ENCODE measurements at regions not wholly inside any gene's neighbourhood (a gene's known extent, or its start where the extent isn't known, plus 50 kb on each side); places are given as distances from the start of the nearest gene placed in this dataset.
A peak's percentile ranks its signal among the peaks of the same experiment; 100 is the strongest.

- H3K9me2 ChIP-seq (ENCODE audit: insufficient read depth), result no peaks in the 10 kb centered on the region
- no peak overlapping the region; the same call in 1 of the 2 replicates for H3K4me2 ChIP-seq
- H3K27me3 Mint-ChIP-seq (ENCODE audit: insufficient read depth, low read depth, poor library complexity), result peaks cover 5% of the 10 kb centered on the region
- no peak for ATAC-seq
- no peak overlapping the region for H3K27ac Mint-ChIP-seq
- peak overlapping the region; percentile 32 for H3K27ac ChIP-seq (ENCODE audit: low read depth)
- no peak for DNase-seq (ENCODE audit: low spot score)
- H3K36me3 Mint-ChIP-seq (ENCODE audit: low read depth), result peaks cover 6% of the 10 kb centered on the region; the same call in 1 of the 3 replicates
- no peaks in the 10 kb centered on the region for H4K20me1 ChIP-seq (replicated peaks; ENCODE audit: insufficient read depth)
- TF ChIP-seq ZNF331 (CRISPR knock-in tag; IDR thresholded peaks at IDR 0.05; ENCODE audit: low read depth) (no peak), STAT1 (IDR thresholded peaks at IDR 0.05; ENCODE audit: unreplicated experiment) (no peak), ZNF114 (CRISPR knock-in tag; IDR thresholded peaks at IDR 0.05) (no peak), ETS1 (IDR thresholded peaks at IDR 0.05) (no peak), CTCF (conservative IDR thresholded peaks at IDR 0.05; ENCODE audit: low read depth in 2 of 2) (no peak), REST (IDR thresholded peaks at IDR 0.05; ENCODE audit: unreplicated experiment) (no peak), EZH2 (IDR thresholded peaks at IDR 0.05; ENCODE audit: low read depth, unreplicated experiment) (no peak)
- no peaks in the 10 kb centered on the region for H3K27me3 ChIP-seq (ENCODE audit: insufficient read depth)
- H3K4me1 Mint-ChIP-seq, result peaks cover 20% of the 10 kb centered on the region
- H3K79me2 ChIP-seq (replicated peaks; ENCODE audit: insufficient read depth), result no peaks in the 10 kb centered on the region
- no peak overlapping the region for H3K4me3 Mint-ChIP-seq
- H3K4me3 ChIP-seq, result no peak overlapping the region
- no peaks in the 10 kb centered on the region; the same call in 2 of the 3 replicates for H3K9me3 Mint-ChIP-seq
- H2AFZ ChIP-seq, result no peak overlapping the region
- no peaks in the 10 kb centered on the region for H3K36me3 ChIP-seq (ENCODE audit: insufficient read depth)
- H3F3A ChIP-seq (replicated peaks; ENCODE audit: low read depth), result no peaks in the 10 kb centered on the region
- H3K4me1 ChIP-seq (ENCODE audit: insufficient read depth), result peaks cover 28% of the 10 kb centered on the region
Measured at GRCh38 chr2:166764702-166765101, 123.6 kb upstream of the XIRP2 start.

- no peaks in the 10 kb centered on the region for H3K9me2 ChIP-seq (ENCODE audit: insufficient read depth)
- Mint-ChIP-seq H3K4me1 (peaks cover 20% of the 10 kb centered on the region), H3K4me3 (no peak overlapping the region; the same call in 2 of the 3 replicates), H3K9me3 (no peaks in the 10 kb centered on the region; the same call in 2 of the 3 replicates), H3K36me3 (ENCODE audit: low read depth) (0 out of 3 replicates have a peak, but pooled peaks cover 2% of the 10 kb centered on the region), H3K27me3 (ENCODE audit: insufficient read depth, low read depth, poor library complexity) (peaks cover 5% of the 10 kb centered on the region), H3K27ac (peak overlapping the region; percentile 90)
- TF ChIP-seq EZH2 (IDR thresholded peaks at IDR 0.05; ENCODE audit: low read depth, unreplicated experiment) (no peak), CTCF (conservative IDR thresholded peaks at IDR 0.05; ENCODE audit: low read depth in 2 of 2) (0 out of 4 replicates have a peak, but pooled peaks of 1 of the 2 experiments have one; percentile 10)
- H3K79me2 ChIP-seq (replicated peaks; ENCODE audit: insufficient read depth), result no peaks in the 10 kb centered on the region
- no peak overlapping the region for H3K4me3 ChIP-seq
- H3K4me1 ChIP-seq (ENCODE audit: insufficient read depth), result peaks cover 28% of the 10 kb centered on the region
- H4K20me1 ChIP-seq (replicated peaks; ENCODE audit: insufficient read depth), result no peaks in the 10 kb centered on the region
- ATAC-seq, result peak; percentile 80
- peak overlapping the region; percentile 30; the same call in 1 of the 2 replicates for H3K27ac ChIP-seq (ENCODE audit: low read depth)
- no peaks in the 10 kb centered on the region for H3K27me3 ChIP-seq (ENCODE audit: insufficient read depth)
- H3F3A ChIP-seq (replicated peaks; ENCODE audit: low read depth), result no peaks in the 10 kb centered on the region
- no peak overlapping the region for H2AFZ ChIP-seq
- no peak overlapping the region; the same call in 1 of the 2 replicates for H3K4me2 ChIP-seq
- DNase-seq (ENCODE audit: low spot score), result peak; percentile 57
- no peaks in the 10 kb centered on the region for H3K36me3 ChIP-seq (ENCODE audit: insufficient read depth)
Measured at GRCh38 chr2:166764216-166764615, 124.1 kb upstream of the XIRP2 start.

All from GM23338 (cell line).